Cardiac muscle cell (in vitro differentiated cells and primary cell): ENCODE measurements at regions not wholly inside any gene's neighbourhood (a gene's known extent, or its start where the extent isn't known, plus 50 kb on each side); places are given as distances from the start of the nearest gene placed in this dataset.

Experiments used
- DNase-seq, 2 donors: peaks; one replicate each; pipeline versions ENCODE4 v3.0.0 to v3.0.0-alpha.2; 2010 to 2017; ENCODE audit warnings: low read depth in 1 of 2, low spot score in 1 of 2
- H3K27ac ChIP-seq: fragments of 200-600 bp; sonication (generic); 2 replicates; pipeline ENCODE4 v1.5.1; 2016
- H3K27me3 ChIP-seq: fragments of 200-600 bp; sonication (generic); 2 replicates; pipeline ENCODE4 v1.6.0; 2016; ENCODE audit warnings: control low read depth
- H3K36me3 ChIP-seq: fragments of 200-600 bp; sonication (generic); 2 replicates; pipeline ENCODE4 v1.5.1; 2016; ENCODE audit warnings: control low read depth
- H3K4me1 ChIP-seq: fragments of 200-600 bp; sonication (generic); 2 replicates; pipeline ENCODE4 v1.8.1; 2017; ENCODE audit warnings: low read depth, mild to moderate bottlenecking, mixed run types
- H3K4me3 ChIP-seq: fragments of 200-600 bp; sonication (generic); 2 replicates; pipeline ENCODE4 v1.5.1; 2016; ENCODE audit warnings: mild to moderate bottlenecking
- H3K9me3 ChIP-seq: fragments of 200-600 bp; sonication (generic); 2 replicates; pipeline ENCODE4 v1.5.1; 2017; ENCODE audit warnings: low read depth, mild to moderate bottlenecking, control low read depth
- CTCF ChIP-seq: IDR thresholded peaks from 2 replicates; pipeline ENCODE4 v1.5.1; 2012; ENCODE audit warnings: low read depth, mild to moderate bottlenecking, low read length

GRCh38 chr3:80559701-80560100, 791.9 kb upstream of the ROBO1 start:
- H3K27ac ChIP-seq, result no peak overlapping the region
- H3K4me3 ChIP-seq, result no peak overlapping the region
- no peaks in the 10 kb centered on the region for H3K9me3 ChIP-seq
- peaks cover 9% of the 10 kb centered on the region for H3K4me1 ChIP-seq
- no peak for DNase-seq
- no peak for TF ChIP-seq CTCF
- H3K36me3 ChIP-seq, result no peaks in the 10 kb centered on the region
- H3K27me3 ChIP-seq, result no peaks in the 10 kb centered on the region

GRCh38 chr3:80556763-80557162, 789.0 kb upstream of the ROBO1 start:
- TF ChIP-seq CTCF, result no peak
- Histone ChIP-seq H3K9me3 (no peaks in the 10 kb centered on the region), H3K36me3 (no peaks in the 10 kb centered on the region), H3K4me3 (no peak overlapping the region), H3K4me1 (peaks cover 9% of the 10 kb centered on the region), H3K27ac (no peak overlapping the region), H3K27me3 (no peaks in the 10 kb centered on the region)
- no peak for DNase-seq

- Histone ChIP-seq H3K27me3 (no peaks in the 10 kb centered on the region), H3K4me3 (no peak overlapping the region), H3K9me3 (no peaks in the 10 kb centered on the region), H3K36me3 (no peaks in the 10 kb centered on the region), H3K4me1 (peaks cover 9% of the 10 kb centered on the region), H3K27ac (no peak overlapping the region)
- TF ChIP-seq CTCF, result no peak
- no peak for DNase-seq
Observed at GRCh38 chr3:80554304-80554703, 786.5 kb upstream of the ROBO1 start.

GRCh38 chr3:80553211-80553610, 785.4 kb upstream of the ROBO1 start:
- no peak overlapping the region for H3K4me3 ChIP-seq
- no peak for TF ChIP-seq CTCF
- H3K27me3 ChIP-seq, result no peaks in the 10 kb centered on the region
- DNase-seq, result no peak
- no peak overlapping the region for H3K27ac ChIP-seq
- H3K36me3 ChIP-seq, result no peaks in the 10 kb centered on the region
- H3K9me3 ChIP-seq, result no peaks in the 10 kb centered on the region
- H3K4me1 ChIP-seq, result peaks cover 9% of the 10 kb centered on the region

GRCh38 chr3:80550174-80550573, 782.4 kb upstream of the ROBO1 start:
- TF ChIP-seq CTCF, result no peak
- Histone ChIP-seq H3K27ac (no peak overlapping the region), H3K9me3 (no peaks in the 10 kb centered on the region), H3K4me3 (no peak overlapping the region), H3K27me3 (no peaks in the 10 kb centered on the region), H3K36me3 (no peaks in the 10 kb centered on the region), H3K4me1 (no peaks in the 10 kb centered on the region)
- no peak for DNase-seq

GRCh38 chr3:80549173-80549572, 781.4 kb upstream of the ROBO1 start:
- Histone ChIP-seq H3K27ac (no peak overlapping the region), H3K36me3 (no peaks in the 10 kb centered on the region), H3K27me3 (no peaks in the 10 kb centered on the region), H3K4me3 (no peak overlapping the region), H3K9me3 (no peaks in the 10 kb centered on the region), H3K4me1 (no peaks in the 10 kb centered on the region)
- no peak for DNase-seq
- TF ChIP-seq CTCF, result no peak
